MM.1S (cell line): ENCODE measurements at regions not wholly inside any gene's neighbourhood (a gene's known extent, or its start where the extent isn't known, plus 50 kb on each side); places are given as distances from the start of the nearest gene placed in this dataset.

ENCODE experiments used
- CTCF ChIP-seq: fragments of 300-600 bp; sonication (generic); IDR thresholded peaks from 2 replicates; pipeline ENCODE4 v1.5.1; 2016; ENCODE audit warnings: antibody characterized with exemption, low read length, mixed read lengths
- EZH2 ChIP-seq: fragments of 300-600 bp; sonication (generic); optimal IDR thresholded peaks from 2 replicates; pipeline ENCODE3; 2017; ENCODE audit warnings: low read depth, mild to moderate bottlenecking, antibody characterized with exemption, low read length, mixed read lengths

- no peak for TF ChIP-seq CTCF
- TF ChIP-seq EZH2 = no peak
These were observed 314.8 kb downstream of the PRELID2 start for GRCh38 chr5:145520335-145520734.
